ENCODE measurements at regions not wholly inside any gene's neighbourhood (a gene's known extent, or its start where the extent isn't known, plus 50 kb on each side); places are given as distances from the start of the nearest gene placed in this dataset.

- Histone ChIP-seq H3K4me3 (ENCODE audit: severe bottlenecking) (no peak overlapping the region), H3K4me1 (ENCODE audit: insufficient read depth, poor library complexity, severe bottlenecking) (no peaks in the 10 kb centered on the region), H3K27ac (ENCODE audit: poor library complexity, severe bottlenecking) (no peak overlapping the region), H3K27me3 (ENCODE audit: insufficient read depth, poor library complexity, severe bottlenecking) (peaks cover 3% of the 10 kb centered on the region), H3K36me3 (ENCODE audit: low read depth) (no peaks in the 10 kb centered on the region), H3K9me3 (ENCODE audit: severe bottlenecking) (no peaks in the 10 kb centered on the region)
- no peak for TF ChIP-seq CTCF (IDR thresholded peaks at IDR 0.05; ENCODE audit: poor library complexity, severe bottlenecking)
- ATAC-seq (ENCODE audit: low read depth) (no peak), DNase-seq (ENCODE audit: low spot score) (no peak)
Observed at GRCh38 chr1:73401666-73402065, 796.3 kb downstream of the LRRIQ3 start.

GRCh38 chr1:73382966-73383365, 815.0 kb downstream of the LRRIQ3 start:
- Histone ChIP-seq H3K4me3 (ENCODE audit: severe bottlenecking) (no peak overlapping the region), H3K36me3 (ENCODE audit: low read depth) (no peaks in the 10 kb centered on the region), H3K27me3 (ENCODE audit: insufficient read depth, poor library complexity, severe bottlenecking) (no peaks in the 10 kb centered on the region), H3K4me1 (ENCODE audit: insufficient read depth, poor library complexity, severe bottlenecking) (no peaks in the 10 kb centered on the region), H3K9me3 (ENCODE audit: severe bottlenecking) (no peaks in the 10 kb centered on the region), H3K27ac (ENCODE audit: poor library complexity, severe bottlenecking) (no peak overlapping the region)
- TF ChIP-seq CTCF (IDR thresholded peaks at IDR 0.05; ENCODE audit: poor library complexity, severe bottlenecking): no peak
- DNase-seq (ENCODE audit: low spot score) (no peak), ATAC-seq (ENCODE audit: low read depth) (no peak)

- H3K9me3 ChIP-seq (ENCODE audit: severe bottlenecking): no peaks in the 10 kb centered on the region
- ATAC-seq (ENCODE audit: low read depth): no peak
- no peaks in the 10 kb centered on the region for H3K4me1 ChIP-seq (ENCODE audit: insufficient read depth, poor library complexity, severe bottlenecking)
- TF ChIP-seq CTCF (IDR thresholded peaks at IDR 0.05; ENCODE audit: poor library complexity, severe bottlenecking): no peak
- H3K27ac ChIP-seq (ENCODE audit: poor library complexity, severe bottlenecking): no peak overlapping the region
- H3K36me3 ChIP-seq (ENCODE audit: low read depth): no peaks in the 10 kb centered on the region
- DNase-seq (ENCODE audit: low spot score): no peak
- H3K4me3 ChIP-seq (ENCODE audit: severe bottlenecking): no peak overlapping the region
- no peaks in the 10 kb centered on the region for H3K27me3 ChIP-seq (ENCODE audit: insufficient read depth, poor library complexity, severe bottlenecking)
Observed at GRCh38 chr1:73366734-73367413, 831.1 kb downstream of the LRRIQ3 start.

- Histone ChIP-seq H3K27me3 (ENCODE audit: insufficient read depth, poor library complexity, severe bottlenecking) (no peaks in the 10 kb centered on the region), H3K36me3 (ENCODE audit: low read depth) (no peaks in the 10 kb centered on the region), H3K9me3 (ENCODE audit: severe bottlenecking) (no peaks in the 10 kb centered on the region), H3K27ac (ENCODE audit: poor library complexity, severe bottlenecking) (no peak overlapping the region), H3K4me1 (ENCODE audit: insufficient read depth, poor library complexity, severe bottlenecking) (no peaks in the 10 kb centered on the region), H3K4me3 (ENCODE audit: severe bottlenecking) (no peak overlapping the region)
- no peak for TF ChIP-seq CTCF (IDR thresholded peaks at IDR 0.05; ENCODE audit: poor library complexity, severe bottlenecking)
- ATAC-seq (ENCODE audit: low read depth) (no peak), DNase-seq (ENCODE audit: low spot score) (no peak)
Observed at GRCh38 chr1:73359001-73359400, 839.0 kb downstream of the LRRIQ3 start.

GRCh38 chr1:73356485-73356884, 841.5 kb downstream of the LRRIQ3 start:
- no peak for TF ChIP-seq CTCF (IDR thresholded peaks at IDR 0.05; ENCODE audit: poor library complexity, severe bottlenecking)
- no peaks in the 10 kb centered on the region for H3K36me3 ChIP-seq (ENCODE audit: low read depth)
- no peak overlapping the region for H3K27ac ChIP-seq (ENCODE audit: poor library complexity, severe bottlenecking)
- ATAC-seq (ENCODE audit: low read depth) (no peak), DNase-seq (ENCODE audit: low spot score) (no peak)
- no peaks in the 10 kb centered on the region for H3K9me3 ChIP-seq (ENCODE audit: severe bottlenecking)
- no peak overlapping the region for H3K4me3 ChIP-seq (ENCODE audit: severe bottlenecking)
- H3K4me1 ChIP-seq (ENCODE audit: insufficient read depth, poor library complexity, severe bottlenecking): no peaks in the 10 kb centered on the region
- peaks cover 1% of the 10 kb centered on the region for H3K27me3 ChIP-seq (ENCODE audit: insufficient read depth, poor library complexity, severe bottlenecking)

Data from RWPE2 (cell line).